ENCODE measurements at regions not wholly inside any gene's neighbourhood (a gene's known extent, or its start where the extent isn't known, plus 50 kb on each side); places are given as distances from the start of the nearest gene placed in this dataset.

DNA sequence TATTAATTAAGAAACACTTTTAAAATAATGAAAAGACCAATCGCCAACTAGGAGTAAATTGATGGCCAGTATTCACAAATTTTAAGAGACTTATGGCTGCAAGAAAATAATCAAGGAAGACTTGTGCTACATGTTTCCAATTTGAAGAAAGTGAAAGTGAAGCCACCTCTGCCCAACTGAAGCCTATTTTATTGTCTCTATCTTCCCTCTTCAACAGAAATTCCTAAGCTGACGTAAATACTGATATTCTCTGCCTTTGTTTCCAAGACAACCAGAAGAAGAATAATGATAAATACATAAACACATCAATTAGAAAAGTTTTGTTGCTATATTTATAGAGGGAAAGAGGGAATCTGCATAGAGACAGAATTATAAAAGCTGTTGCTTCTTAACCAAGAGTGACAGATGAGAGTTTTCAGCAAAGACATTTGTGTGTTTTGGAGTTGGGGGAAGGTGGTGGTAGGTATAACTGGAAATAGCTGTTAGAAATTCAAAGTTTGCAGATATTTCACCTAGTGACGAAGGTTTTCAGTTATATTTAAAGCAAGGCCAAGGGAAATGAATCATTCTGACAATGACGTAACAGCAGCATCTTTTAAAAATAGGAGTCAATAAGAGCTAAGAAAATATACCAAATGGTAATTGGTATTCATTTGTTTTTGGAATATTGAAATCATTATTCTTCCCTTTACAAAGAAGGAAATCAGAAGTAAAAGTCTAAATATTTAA is 576.6 kb upstream of the SORCS1 start:
- TF ChIP-seq EZH2 (IDR thresholded peaks at IDR 0.05; ENCODE audit: insufficient read depth, poor library complexity, severe bottlenecking) (no peak), EZH2phosphoT487 (IDR thresholded peaks at IDR 0.05; ENCODE audit: insufficient read depth, low read depth) (no peak)

All from GM23248 (cell line).